K562 (cell line): ENCODE measurements at regions not wholly inside any gene's neighbourhood (a gene's known extent, or its start where the extent isn't known, plus 50 kb on each side); places are given as distances from the start of the nearest gene placed in this dataset.

Experiments
- ATAC-seq: fragments of 200-7000 bp; cut with Tn5 transposase; 3 replicates; pipeline ENCODE4 v1.9.1; 2020; ENCODE audit warnings: moderate library complexity
- BruUV-seq: library from RNA; stranded (reverse); fragments of 400-500 nt; replicated peaks from 2 replicates; lab custom pipeline; 2021; lab: Mats Ljungman, UMichigan
- CTCF ChIA-PET: fragments of 300-600 bp; formaldehyde crosslinking; extraction: SDS; loops from one replicate; lab custom pipeline; 2021; ENCODE audit warnings: low intra/inter-chr PET ratio; lab: Yijun Ruan, JAX
- POLR2A ChIA-PET: fragments of 300-600, 350-650 bp; sonication (Branson Sonifier 250); formaldehyde crosslinking; extraction: SDS; loops from one replicate; lab custom pipeline; 2021; ENCODE audit warnings: antibody characterized with exemption, inconsistent platforms; lab: Yijun Ruan, JAX
- DNase-seq, 4 experiments: peaks; one replicate each; pipeline versions ENCODE4 v3.0.0 to v3.0.0-alpha.2; 2011 to 2018; ENCODE audit warnings: low spot score in 3 of 4, mixed read lengths in 3 of 4; ENCODE audit errors: extremely low read depth in 1 of 4
- FAIRE-seq: peaks from 2 replicates; lab custom pipeline; 2011; peaks lifted over from hg19 to GRCh38; lab: Jason Lieb, UNC
- H2AFZ ChIP-seq: 2 replicates; pipeline ENCODE4 v1.6.0; 2011; ENCODE audit warnings: low read depth, low read length, control low read depth, inconsistent platforms
- H3K27ac ChIP-seq: fragments of 200-600 bp; 3 replicates; pipeline ENCODE4 v1.8.0; 2011; ENCODE audit warnings: low read depth, mild to moderate bottlenecking, control low read depth, inconsistent platforms, low read length, moderate library complexity, mixed read lengths; ENCODE audit errors: extremely low read depth
- H3K27me3 ChIP-seq, 2 experiments: fragments of 300-600 bp in 1 of 2; 2 replicates in 1 of 2; 3 replicates in 1 of 2; pipeline versions ENCODE4 v1.6.0 to v1.8.0; 2011; ENCODE audit warnings: inconsistent platforms in 2 of 2, low read length in 2 of 2, mild to moderate bottlenecking in 1 of 2, mixed read lengths in 1 of 2, moderate library complexity in 1 of 2; ENCODE audit not compliant: control insufficient read depth in 2 of 2, insufficient read depth in 2 of 2
- H3K36me3 ChIP-seq: fragments of 300-600 bp; 3 replicates; pipeline ENCODE4 v1.8.0; 2011; ENCODE audit warnings: mild to moderate bottlenecking, low read length, inconsistent platforms; ENCODE audit not compliant: control insufficient read depth, insufficient read depth
- H3K4me1 ChIP-seq, 2 experiments: fragments of 200-600 bp in 1 of 2; replicated peaks in 1 of 2; 2 replicates in 1 of 2; 3 replicates in 1 of 2; pipeline versions ENCODE4 v1.5.1 to v1.8.0; 2011; ENCODE audit warnings: inconsistent platforms in 2 of 2, low read length in 2 of 2, mild to moderate bottlenecking in 1 of 2, mixed read lengths in 1 of 2, moderate library complexity in 1 of 2; ENCODE audit not compliant: control insufficient read depth in 2 of 2, insufficient read depth in 2 of 2
- H3K4me2 ChIP-seq: 2 replicates; pipeline ENCODE4 v1.6.1; 2011; ENCODE audit warnings: low read length, control low read depth, inconsistent platforms, mixed read lengths; ENCODE audit not compliant: insufficient read depth
- H3K4me3 ChIP-seq: fragments of 200-600 bp; sonication (generic), shearing (Covaris generic); 2 replicates; pipeline ENCODE4 v1.5.1; 2016; ENCODE audit warnings: control low read depth, inconsistent platforms
- H3K79me2 ChIP-seq: fragments of 200-600 bp; 3 replicates; pipeline ENCODE4 v1.8.0; 2011; ENCODE audit warnings: low read length, inconsistent platforms; ENCODE audit not compliant: control insufficient read depth, insufficient read depth
- H3K9ac ChIP-seq, 2 experiments: 2 replicates each; pipeline versions ENCODE4 v1.6.0 to v1.6.1; 2011; ENCODE audit warnings: low read depth in 2 of 2, low read length in 2 of 2, control low read depth in 1 of 2, inconsistent platforms in 1 of 2, mild to moderate bottlenecking in 1 of 2, mixed read lengths in 1 of 2; ENCODE audit not compliant: insufficient read depth in 1 of 2
- H3K9me1 ChIP-seq: one replicate; pipeline ENCODE4 v1.6.0; 2011; ENCODE audit warnings: inconsistent platforms, mild to moderate bottlenecking, low read length, moderate library complexity; ENCODE audit not compliant: control insufficient read depth, insufficient read depth
- H3K9me3 ChIP-seq: replicated peaks from 2 replicates; pipeline ENCODE4 v1.5.1; 2011; ENCODE audit warnings: low read depth, low read length, inconsistent platforms; ENCODE audit not compliant: control insufficient read depth, insufficient read depth
- H4K20me1 ChIP-seq: replicated peaks from 2 replicates; pipeline ENCODE4 v1.6.1; 2011; ENCODE audit warnings: low read length, inconsistent platforms, mixed read lengths; ENCODE audit not compliant: control insufficient read depth, insufficient read depth
- EGR1 ChIP-seq: fragments of 450-650 bp; conservative IDR thresholded peaks from 2 replicates; pipeline ENCODE4 v1.6.1; 2017; ENCODE audit warnings: mild to moderate bottlenecking
- LARP7 ChIP-seq: fragments of 450-650 bp; IDR thresholded peaks from 2 replicates; pipeline ENCODE4 v1.6.1; 2016
- NFIX ChIP-seq: fragments of 250-450 bp; sonication (Bioruptor Pico); IDR thresholded peaks from 2 replicates; pipeline ENCODE4 v1.4.0; 2020; ENCODE audit warnings: low read depth, mild to moderate bottlenecking, moderate library complexity
- SMAD4 ChIP-seq: fragments of 250-450 bp; sonication (Bioruptor Pico); conservative IDR thresholded peaks from 2 replicates; pipeline ENCODE4 v1.8.0; 2021; ENCODE audit warnings: inconsistent platforms, mild to moderate bottlenecking, moderate library complexity
- SREBF1 ChIP-seq: fragments of 150-350 bp; IDR thresholded peaks from 2 replicates; pipeline ENCODE4 v1.6.1; 2014; ENCODE audit warnings: antibody characterized with exemption, low read depth, low read length, borderline replicate concordance
- ZNF184 ChIP-seq: sonication (generic); formaldehyde crosslinking; IDR thresholded peaks from 2 replicates; pipeline ENCODE4 v1.5.0; 2020; ENCODE audit warnings: missing genetic modification reagents
- WGBS: fragments of 100-300 bp; shearing (Covaris generic); methylation state at CpG from one replicate; pipeline ENCODE4 v1.1.6; 2016; ENCODE audit warnings: low coverage, mixed read lengths; ENCODE audit not compliant: insufficient coverage; ENCODE audit errors: missing lambda C conversion rate; 5-methylcytosine and 5-hydroxymethylcytosine counted together
- in situ Hi-C: fragments of 300-500 bp; cut with MboI; formaldehyde crosslinking; loops from 4 replicates; pipeline ENCODE4 v1.15.0; 2018; ENCODE audit warnings: inconsistent platforms, mixed read lengths
- intact Hi-C: fragments of 100-400 bp; cut with micrococcal nuclease; formaldehyde crosslinking; loops from 2 replicates; pipeline ENCODE4 v1.14.2; 2022

- Histone ChIP-seq H3K79me2 (no peaks in the 10 kb centered on the region), H3K9me1 (no peaks in the 10 kb centered on the region), H3K4me3 (no peak overlapping the region), H3K27ac (no peak overlapping the region), H3K27me3 (no peaks in the 10 kb centered on the region), H3K36me3 (no peaks in the 10 kb centered on the region), H3K4me1 (no peaks in the 10 kb centered on the region), H2AFZ (no peak overlapping the region), H3K9ac (no peak overlapping the region), H3K9me3 (no peaks in the 10 kb centered on the region; the same call in 1 of the 2 replicates), H3K4me2 (no peak overlapping the region), H4K20me1 (no peaks in the 10 kb centered on the region)
- ChIA-PET POLR2A (no interaction called here), CTCF (no interaction called here)
- BruUV-seq: no TSS peak
- 0% methylated on average over 4 of the region's 4 CpGs for WGBS
- FAIRE-seq (no peak), ATAC-seq (no peak), DNase-seq (no peak)
- intact Hi-C loops: no loop called here
- in situ Hi-C loops: no loop called here
- TF ChIP-seq NFIX (CRISPR knock-in tag): no peak
- TF ChIP-seq EGR1: no peak
- no peak for TF ChIP-seq SMAD4 (CRISPR knock-in tag)
Measured at GRCh38 chr2:164008752-164009151, 272.9 kb upstream of the FIGN start.

- Histone ChIP-seq H3K4me3 (no peak overlapping the region), H4K20me1 (no peaks in the 10 kb centered on the region), H3K9me1 (no peaks in the 10 kb centered on the region), H3K27me3 (no peaks in the 10 kb centered on the region), H3K4me1 (no peaks in the 10 kb centered on the region), H2AFZ (no peak overlapping the region), H3K4me2 (no peak overlapping the region), H3K27ac (no peak overlapping the region), H3K9me3 (no peaks in the 10 kb centered on the region; the same call in 1 of the 2 replicates), H3K36me3 (no peaks in the 10 kb centered on the region), H3K79me2 (no peaks in the 10 kb centered on the region), H3K9ac (no peak overlapping the region)
- BruUV-seq: no TSS peak
- CTCF ChIA-PET: no interaction called here
- intact Hi-C loops: no loop called here
- FAIRE-seq (no peak), DNase-seq (no peak), ATAC-seq (no peak)
- WGBS: 0% methylated on average over 2 of the region's 2 CpGs
- POLR2A ChIA-PET: no interaction called here
- in situ Hi-C loops: no loop called here
- no peak for TF ChIP-seq LARP7
- TF ChIP-seq SREBF1: no peak
- no peak for TF ChIP-seq ZNF184 (CRISPR knock-in tag)
Measured at GRCh38 chr2:164006704-164007103, 270.9 kb upstream of the FIGN start.
